GM18511 (cell line): ENCODE measurements at regions not wholly inside any gene's neighbourhood (a gene's known extent, or its start where the extent isn't known, plus 50 kb on each side); places are given as distances from the start of the nearest gene placed in this dataset.
A peak's percentile ranks its signal among the peaks of the same experiment; 100 is the strongest.

Experiments used
- ATAC-seq: cut with Tn5 transposase; IDR thresholded peaks from one replicate; pipeline ENCODE4 v1.9.1; 2021; ENCODE audit warnings: mild to moderate bottlenecking, moderate library complexity; ENCODE audit not compliant: unreplicated experiment

- no peak for ATAC-seq
Measured at GRCh38 chr13:33615436-33615835, 202.5 kb upstream of the RFC3 start.

GRCh38 chr13:33616130-33616529 lies 201.8 kb upstream of the RFC3 start:
- no peak for ATAC-seq

- ATAC-seq: no peak
Measured at GRCh38 chr13:33617055-33617454, 200.9 kb upstream of the RFC3 start.

DNA sequence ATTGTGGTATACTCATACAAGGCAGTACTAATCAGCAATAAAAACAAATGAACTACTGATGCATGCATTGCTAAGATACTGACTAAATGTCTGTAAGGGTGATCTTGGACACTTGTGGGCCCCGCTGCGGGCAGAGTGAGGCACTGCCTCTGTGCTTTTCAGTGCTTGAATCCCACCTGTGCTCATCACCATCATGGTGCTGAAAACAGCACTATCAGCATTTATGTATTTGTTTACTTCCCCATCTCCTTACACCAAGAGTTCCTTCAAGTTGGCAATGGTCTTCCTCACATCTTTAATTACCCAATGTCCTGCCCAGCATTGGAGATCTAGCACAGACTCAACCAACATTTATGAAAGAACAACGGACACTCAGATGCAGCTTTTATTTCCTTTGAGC lies 193.7 kb upstream of the RFC3 start:
- no peak for ATAC-seq

DNA sequence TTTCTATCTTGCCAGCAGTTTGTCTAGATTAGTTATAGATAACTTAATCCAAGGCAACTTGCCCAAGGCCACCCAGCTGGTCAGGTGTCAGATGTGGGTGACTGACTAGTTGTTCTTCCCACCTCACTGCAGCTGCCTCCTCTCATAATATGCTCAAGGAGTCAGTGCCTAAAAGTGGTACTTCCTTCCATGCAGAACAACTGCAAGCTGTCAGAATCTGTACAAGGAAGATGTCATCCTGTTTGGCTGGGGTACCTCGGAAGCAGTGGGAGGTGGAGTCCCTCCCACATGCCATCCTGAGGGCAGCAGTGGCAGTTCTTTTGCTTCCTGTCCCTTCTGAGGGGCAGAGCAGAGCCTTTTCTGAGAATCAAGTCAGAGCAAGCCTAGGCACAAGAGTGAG lies 193.2 kb upstream of the RFC3 start:
- no peak for ATAC-seq

DNA sequence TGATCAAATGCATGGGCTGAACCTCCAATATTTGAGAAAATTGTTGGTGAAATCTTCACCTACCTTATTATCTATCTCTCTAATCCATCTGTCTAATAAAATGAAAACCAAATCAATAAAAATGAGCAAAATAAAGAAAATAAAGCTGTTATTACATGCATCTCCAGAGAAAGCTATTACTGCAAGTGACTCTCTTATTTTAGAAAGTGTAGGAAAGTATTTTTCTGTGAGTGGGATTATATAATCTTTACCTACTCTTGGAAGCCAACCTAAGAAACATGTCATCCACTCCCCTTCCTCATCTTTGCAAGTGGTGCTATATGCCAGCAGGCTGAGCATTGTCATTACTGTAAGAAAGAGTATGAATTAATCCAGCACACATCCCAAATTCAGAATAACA lies 191.5 kb upstream of the RFC3 start:
- ATAC-seq: no peak

GRCh38 chr13:33628662-33629061 lies 189.3 kb upstream of the RFC3 start:
- no peak for ATAC-seq

GRCh38 chr13:33629605-33630360 lies 188.2 kb upstream of the RFC3 start:
- no peak for ATAC-seq

GRCh38 chr13:33633701-33634545 lies 184.0 kb upstream of the RFC3 start:
- ATAC-seq: no peak

DNA sequence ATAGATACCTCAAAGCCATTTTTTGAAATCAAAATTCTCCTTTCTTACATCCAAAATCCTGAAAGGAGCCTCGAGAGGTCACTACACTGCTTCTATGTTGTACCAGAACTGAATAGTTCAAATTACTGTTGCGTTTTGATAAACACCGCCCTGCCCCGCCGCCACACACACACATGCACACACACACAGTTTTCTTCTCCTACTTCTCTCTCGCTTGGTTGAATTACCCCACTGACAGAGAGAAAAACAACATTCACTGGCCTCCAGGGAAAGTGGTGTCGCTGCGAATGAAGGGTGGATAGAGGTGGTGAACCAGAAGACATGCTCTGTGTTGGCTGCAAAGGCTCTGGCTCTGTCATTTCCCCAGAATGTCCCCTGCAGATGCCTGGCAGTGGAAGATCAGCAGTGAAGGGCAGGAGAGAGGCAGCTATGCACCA lies 183.4 kb upstream of the RFC3 start:
- ATAC-seq: no peak

- no peak for ATAC-seq
Measured at GRCh38 chr13:33636243-33636642, 181.7 kb upstream of the RFC3 start.

GRCh38 chr13:33636955-33637670 lies 180.8 kb upstream of the RFC3 start:
- ATAC-seq: no peak

GRCh38 chr13:33637978-33638743 lies 179.8 kb upstream of the RFC3 start:
- ATAC-seq: no peak

- no peak for ATAC-seq
Measured at GRCh38 chr13:33639158-33639557, 178.8 kb upstream of the RFC3 start.

GRCh38 chr13:33639626-33640080 lies 178.3 kb upstream of the RFC3 start:
- peak; percentile 72 for ATAC-seq

GRCh38 chr13:33640832-33641231 lies 177.1 kb upstream of the RFC3 start:
- no peak for ATAC-seq

DNA sequence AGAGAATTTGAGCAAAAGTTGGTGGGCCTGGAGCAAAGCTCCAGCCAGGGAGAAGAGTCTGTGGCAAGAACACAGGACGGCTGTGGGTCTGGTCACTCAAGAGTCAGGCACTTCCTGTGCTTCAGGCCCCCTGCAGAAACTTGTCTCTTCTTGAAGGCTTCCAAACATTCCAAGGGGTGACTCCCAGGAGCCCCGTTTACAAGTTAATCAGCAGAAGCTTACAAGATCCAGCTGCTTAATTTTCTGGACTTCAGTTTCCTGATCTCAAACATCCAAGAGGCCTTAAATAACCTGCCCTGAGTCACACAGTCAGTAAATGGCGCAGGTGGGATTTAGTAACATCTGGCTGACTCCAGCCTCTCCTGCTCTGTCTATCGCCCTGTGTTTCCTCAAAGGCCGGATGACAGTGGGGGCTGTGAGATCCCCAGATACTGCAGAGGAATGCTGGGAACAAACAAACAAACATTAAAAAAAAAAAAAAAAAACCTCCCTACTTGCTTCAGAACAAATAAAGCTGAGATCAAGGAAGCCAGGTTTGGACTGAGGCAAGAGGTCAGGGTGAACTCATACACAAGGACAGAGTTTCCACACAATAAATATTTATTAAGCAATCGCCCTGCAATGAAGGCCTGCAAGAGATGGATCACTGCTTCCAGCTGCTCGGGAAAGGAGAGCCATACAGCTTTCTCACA lies 175.4 kb upstream of the RFC3 start:
- no peak for ATAC-seq

- no peak for ATAC-seq
Measured at GRCh38 chr13:33644581-33645543, 173.1 kb upstream of the RFC3 start.
